OCI-LY7 (cell line): ENCODE measurements at regions not wholly inside any gene's neighbourhood (a gene's known extent, or its start where the extent isn't known, plus 50 kb on each side); places are given as distances from the start of the nearest gene placed in this dataset.

ENCODE experiments used
- CTCF ChIP-seq: fragments of 200-600 bp; sonication (generic); conservative IDR thresholded peaks from 2 replicates; pipeline ENCODE4 v1.5.1; 2014; ENCODE audit warnings: mild to moderate bottlenecking, antibody characterized with exemption, low read length, moderate library complexity, mixed read lengths
- EZH2phosphoT487 ChIP-seq: fragments of 200-600 bp; sonication (generic); IDR thresholded peaks from 2 replicates; pipeline ENCODE4 v1.6.1; 2018; ENCODE audit warnings: low read depth, borderline replicate concordance, mild to moderate bottlenecking, mixed run types, antibody characterized with exemption, low read length, moderate library complexity, mixed read lengths

GRCh38 chr17:79395066-79395465 is 215.8 kb downstream of the RBFOX3 start:
- TF ChIP-seq CTCF (no peak), EZH2phosphoT487 (no peak)
